ENCODE measurements at regions not wholly inside any gene's neighbourhood (a gene's known extent, or its start where the extent isn't known, plus 50 kb on each side); places are given as distances from the start of the nearest gene placed in this dataset.
"Not testable (repeated sequence)": the region's sequence is repeated elsewhere in the genome, so short reads cannot be mapped to it uniquely, and the experiment has no call there.

DNA sequence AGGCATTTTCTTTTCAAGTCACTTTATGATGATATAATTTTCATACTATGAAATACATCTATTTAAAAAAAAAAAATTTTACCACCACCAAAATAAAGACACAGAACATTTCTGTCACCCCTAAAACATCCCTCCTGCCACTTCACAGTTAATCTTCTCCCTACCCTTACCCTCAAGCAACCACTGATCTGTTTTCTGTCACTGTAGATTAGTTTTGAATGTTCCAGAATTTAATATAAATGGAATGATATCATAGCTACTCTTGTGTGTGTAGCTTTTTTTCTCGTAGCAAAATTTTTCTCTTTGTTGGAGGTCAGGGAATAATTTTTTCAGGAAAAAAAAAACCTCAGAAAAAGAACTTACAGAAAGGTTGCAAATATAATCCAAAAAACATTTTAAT, 152.7 kb downstream of the RHOU start:
- Mint-ChIP-seq H3K27ac (no peak overlapping the region), H3K9me3 (ENCODE audit: insufficient read depth) (no peaks in the 10 kb centered on the region), H3K4me3 (no peak overlapping the region), H3K36me3 (ENCODE audit: low read depth) (no peaks in the 10 kb centered on the region), H3K4me1 (ENCODE audit: low read depth) (peaks cover 22% of the 10 kb centered on the region), H3K27me3 (ENCODE audit: low read depth) (peaks cover 4% of the 10 kb centered on the region)
- CTCF ChIA-PET = no interaction called here
- POLR2A ChIA-PET = no interaction called here
- ATAC-seq = no peak
- DNase-seq = no peak

DNA sequence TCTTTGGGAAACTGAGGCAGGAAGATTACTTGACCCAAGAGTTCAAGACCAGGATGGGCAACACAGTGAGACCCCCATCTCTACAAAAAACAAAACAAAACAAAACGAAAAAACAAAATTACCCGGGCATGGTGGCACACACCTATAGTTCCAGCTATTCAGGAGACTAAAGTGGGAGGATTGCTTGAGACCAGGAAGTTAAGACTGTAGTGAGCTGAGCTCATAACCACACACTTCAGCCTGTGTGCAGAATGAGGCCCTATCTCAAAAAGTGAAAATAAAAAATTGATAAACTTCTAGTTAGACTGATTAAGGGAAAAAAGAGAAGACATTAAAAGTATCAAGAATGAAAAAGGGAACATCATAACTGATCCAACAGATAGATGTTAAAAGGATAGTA, 154.0 kb downstream of the RHOU start:
- Mint-ChIP-seq H3K36me3 (ENCODE audit: low read depth) (no peaks in the 10 kb centered on the region), H3K4me3 (no peak overlapping the region), H3K4me1 (ENCODE audit: low read depth) (peaks cover 22% of the 10 kb centered on the region), H3K27ac (no peak overlapping the region), H3K9me3 (ENCODE audit: insufficient read depth) (no peaks in the 10 kb centered on the region), H3K27me3 (ENCODE audit: low read depth) (peaks cover 4% of the 10 kb centered on the region)
- CTCF ChIA-PET = interaction anchor here (1.3 to 1.7 kb wide), 3 partner anchors 11 to 155 kb away, joined by 3 to 5 read pairs (median 4); partner anchors contain the start of gene RHOU
- POLR2A ChIA-PET = interaction anchor here (0.7 kb wide), 1 partner anchor 189 kb away, joined by 4 read pairs; no protein-coding TSS in a partner anchor
- ATAC-seq (no peak), DNase-seq (no peak)

DNA sequence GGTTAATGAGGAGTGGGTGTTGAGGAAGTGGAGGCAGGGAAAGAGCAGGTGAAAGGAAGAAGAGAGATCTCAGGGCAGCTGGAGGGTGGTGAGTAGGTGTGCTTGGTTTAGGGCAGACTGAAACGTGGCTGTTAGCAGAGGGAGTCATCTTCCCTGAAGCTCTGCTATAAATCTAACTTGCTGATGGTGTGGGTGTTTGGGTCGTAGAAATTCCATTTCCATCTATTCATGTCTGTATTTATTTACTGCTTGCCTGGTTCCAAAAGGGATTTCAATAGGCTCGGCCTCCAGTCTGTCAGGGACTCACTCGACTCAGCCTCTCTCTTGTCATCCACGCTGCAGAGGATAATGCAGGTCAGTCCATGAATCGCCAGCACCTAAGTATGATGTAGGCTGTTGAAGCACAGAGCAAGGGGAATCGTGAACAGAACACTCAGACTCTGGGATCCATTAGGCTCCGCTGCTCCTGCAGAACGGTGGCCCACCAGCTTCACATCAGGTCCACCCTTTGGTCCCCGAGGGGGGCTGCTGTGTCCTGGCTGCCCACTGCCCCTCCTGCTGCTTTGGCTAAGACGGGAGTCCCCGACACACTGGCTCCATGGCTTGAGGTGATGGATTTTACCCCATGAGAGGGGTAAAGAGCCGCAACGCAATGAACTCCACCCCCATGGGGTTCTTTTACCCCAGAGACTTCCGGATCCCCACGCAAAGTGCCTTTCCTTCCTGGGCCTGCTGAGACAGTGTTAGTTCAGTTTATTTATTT, 156.2 kb downstream of the RHOU start:
- Mint-ChIP-seq H3K27ac (no peak overlapping the region), H3K9me3 (ENCODE audit: insufficient read depth) (no peaks in the 10 kb centered on the region), H3K4me3 (no peak overlapping the region), H3K36me3 (ENCODE audit: low read depth) (no peaks in the 10 kb centered on the region), H3K4me1 (ENCODE audit: low read depth) (peaks cover 19% of the 10 kb centered on the region), H3K27me3 (ENCODE audit: low read depth) (peaks cover 4% of the 10 kb centered on the region)
- ATAC-seq (no peak), DNase-seq (no peak)
- ChIA-PET CTCF (interaction anchor here (0.9 to 1.7 kb wide), 2 partner anchors 9 to 227 kb away, joined by 3 to 5 read pairs; no protein-coding TSS in a partner anchor), POLR2A (no interaction called here)

DNA sequence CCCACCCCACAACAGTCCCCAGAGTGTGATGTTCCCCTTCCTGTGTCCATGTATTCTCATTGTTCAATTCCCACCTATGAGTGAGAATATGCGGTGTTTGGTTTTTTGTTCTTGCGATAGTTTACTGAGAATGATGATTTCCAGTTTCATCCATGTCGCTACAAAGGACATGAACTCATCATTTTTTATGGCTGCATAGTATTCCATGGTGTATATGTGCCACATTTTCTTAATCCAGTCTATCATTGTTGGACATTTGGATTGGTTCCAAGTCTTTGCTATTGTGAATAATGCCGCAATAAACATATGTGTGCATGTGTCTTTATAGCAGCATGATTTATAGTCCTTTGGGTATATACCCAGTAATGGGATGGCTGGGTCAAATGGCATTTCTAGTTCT, 156.9 kb downstream of the RHOU start:
- ATAC-seq; H3K9me3 Mint-ChIP-seq (ENCODE audit: insufficient read depth); H3K27ac Mint-ChIP-seq; DNase-seq; H3K36me3 Mint-ChIP-seq (ENCODE audit: low read depth); H3K4me3 Mint-ChIP-seq; H3K27me3 Mint-ChIP-seq (ENCODE audit: low read depth); POLR2A ChIA-PET; CTCF ChIA-PET: not testable (repeated sequence)
- H3K4me1 Mint-ChIP-seq (ENCODE audit: low read depth) = peaks cover 19% of the 10 kb centered on the region

DNA sequence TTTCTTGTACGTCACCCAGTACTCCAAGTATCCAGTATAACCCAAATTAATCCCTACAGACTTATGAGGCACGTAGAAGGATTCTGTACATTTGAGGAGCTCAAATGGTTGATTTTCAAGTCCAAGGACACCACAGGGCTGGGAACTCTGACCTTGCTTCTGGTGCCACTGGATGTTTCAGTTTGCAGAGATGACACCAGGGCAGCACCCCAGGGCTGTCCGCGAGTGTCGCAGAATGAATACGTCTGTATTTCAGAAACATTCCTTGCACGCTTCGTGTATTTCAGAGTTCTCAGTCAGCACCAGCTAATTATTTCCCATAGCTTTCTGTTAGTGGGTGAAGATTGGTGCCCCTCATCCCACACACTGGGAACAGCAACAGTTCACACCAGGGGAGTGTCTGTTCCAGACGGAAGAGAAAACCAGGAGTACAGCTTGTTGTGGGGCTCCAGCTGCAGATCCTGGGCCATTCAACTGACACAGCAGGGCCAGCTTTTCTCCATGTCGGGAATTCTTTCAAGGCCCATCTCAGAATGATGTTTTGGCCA, 159.2 kb downstream of the RHOU start:
- ChIA-PET CTCF (no interaction called here), POLR2A (no interaction called here)
- Mint-ChIP-seq H3K27ac (no peak overlapping the region), H3K9me3 (ENCODE audit: insufficient read depth) (no peaks in the 10 kb centered on the region), H3K4me1 (ENCODE audit: low read depth) (peaks cover 14% of the 10 kb centered on the region), H3K36me3 (ENCODE audit: low read depth) (no peaks in the 10 kb centered on the region), H3K27me3 (ENCODE audit: low read depth) (peaks cover 3% of the 10 kb centered on the region), H3K4me3 (no peak overlapping the region)
- DNase-seq (no peak), ATAC-seq (no peak)

DNA sequence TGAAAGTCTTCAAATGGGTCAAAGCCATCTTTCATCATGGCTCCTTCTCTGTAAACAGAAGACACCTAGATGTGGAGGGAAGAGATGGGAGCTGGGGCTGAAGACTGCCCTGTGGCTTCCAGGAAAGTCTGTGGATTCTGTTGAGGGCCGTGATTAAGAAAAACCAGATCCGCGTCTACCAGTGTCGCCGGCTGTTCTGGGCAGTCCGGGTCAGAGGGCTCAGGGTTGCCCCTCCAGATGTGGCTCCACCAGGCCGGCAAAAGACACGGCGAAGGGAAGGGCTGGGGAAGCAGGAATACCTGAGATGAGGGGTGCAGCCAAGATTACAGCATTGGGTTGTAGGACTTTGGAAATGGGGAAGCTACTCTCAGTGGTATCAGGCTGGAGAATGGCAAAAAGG, 162.6 kb downstream of the RHOU start:
- ChIA-PET POLR2A (no interaction called here), CTCF (no interaction called here)
- Mint-ChIP-seq H3K27me3 (ENCODE audit: low read depth) (peaks cover 4% of the 10 kb centered on the region), H3K36me3 (ENCODE audit: low read depth) (no peaks in the 10 kb centered on the region), H3K4me1 (ENCODE audit: low read depth) (no peaks in the 10 kb centered on the region), H3K9me3 (ENCODE audit: insufficient read depth) (no peaks in the 10 kb centered on the region), H3K4me3 (no peak overlapping the region), H3K27ac (no peak overlapping the region)
- no peak for ATAC-seq
- no peak for DNase-seq

DNA sequence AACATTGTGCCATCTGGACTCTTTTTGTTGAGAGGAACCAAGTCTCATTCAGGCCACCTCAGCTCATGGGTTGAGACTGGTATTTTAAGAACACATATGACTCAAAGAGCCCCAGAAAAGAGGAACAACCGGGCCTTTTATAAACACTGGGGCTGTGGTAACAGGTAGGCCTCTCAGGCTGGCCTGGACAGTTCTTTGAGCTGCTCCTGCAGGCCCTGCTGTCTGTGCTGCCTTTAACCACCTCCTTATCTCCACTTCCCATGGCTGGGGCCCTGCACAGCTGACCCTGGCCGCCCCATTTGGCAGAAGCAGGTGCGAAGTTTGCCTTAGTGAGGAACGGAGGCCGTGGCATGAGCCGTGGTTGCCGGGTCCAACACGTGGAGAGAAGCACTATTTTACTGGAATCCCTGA, 163.3 kb downstream of the RHOU start:
- Mint-ChIP-seq H3K27me3 (ENCODE audit: low read depth) (peaks cover 4% of the 10 kb centered on the region), H3K27ac (no peak overlapping the region), H3K4me1 (ENCODE audit: low read depth) (peaks cover 2% of the 10 kb centered on the region), H3K36me3 (ENCODE audit: low read depth) (no peaks in the 10 kb centered on the region), H3K9me3 (ENCODE audit: insufficient read depth) (no peaks in the 10 kb centered on the region), H3K4me3 (no peak overlapping the region)
- ATAC-seq (no peak), DNase-seq (no peak)
- CTCF ChIA-PET = no interaction called here
- POLR2A ChIA-PET = no interaction called here

DNA sequence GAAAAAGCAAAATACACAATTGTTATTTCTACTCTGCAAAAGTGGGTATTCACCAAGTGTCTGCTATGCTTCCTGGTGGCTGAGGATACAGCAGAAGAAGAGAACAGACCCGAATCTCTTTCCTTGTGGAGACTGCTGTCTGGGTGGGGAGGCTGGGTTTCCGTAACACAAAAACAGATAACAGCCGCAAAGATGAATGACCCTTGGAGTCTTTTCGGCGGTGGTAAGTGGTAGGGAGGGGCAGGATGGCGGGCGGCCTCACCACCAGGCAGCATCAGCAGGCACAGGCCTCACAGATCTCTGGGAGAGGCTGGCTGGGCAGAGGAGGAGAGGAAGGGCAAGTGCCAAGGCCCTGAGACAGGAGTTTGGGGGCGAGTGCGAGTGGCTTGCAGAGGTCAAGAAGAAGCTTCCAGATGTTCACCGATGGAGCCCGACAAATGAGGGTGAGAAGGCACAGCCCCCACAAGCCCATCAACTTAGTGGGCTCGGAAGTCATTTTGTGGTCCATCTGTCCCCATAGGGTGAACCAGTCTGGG, 164.2 kb downstream of the RHOU start:
- H3K36me3 Mint-ChIP-seq (ENCODE audit: low read depth) = no peaks in the 10 kb centered on the region
- DNase-seq (no peak), ATAC-seq (no peak)
- peaks cover 5% of the 10 kb centered on the region for H3K4me1 Mint-ChIP-seq (ENCODE audit: low read depth)
- peaks cover 4% of the 10 kb centered on the region for H3K27me3 Mint-ChIP-seq (ENCODE audit: low read depth)
- no peaks in the 10 kb centered on the region for H3K9me3 Mint-ChIP-seq (ENCODE audit: insufficient read depth)
- no peak overlapping the region for H3K27ac Mint-ChIP-seq
- POLR2A ChIA-PET = no interaction called here
- no peak overlapping the region for H3K4me3 Mint-ChIP-seq
- CTCF ChIA-PET = no interaction called here

DNA sequence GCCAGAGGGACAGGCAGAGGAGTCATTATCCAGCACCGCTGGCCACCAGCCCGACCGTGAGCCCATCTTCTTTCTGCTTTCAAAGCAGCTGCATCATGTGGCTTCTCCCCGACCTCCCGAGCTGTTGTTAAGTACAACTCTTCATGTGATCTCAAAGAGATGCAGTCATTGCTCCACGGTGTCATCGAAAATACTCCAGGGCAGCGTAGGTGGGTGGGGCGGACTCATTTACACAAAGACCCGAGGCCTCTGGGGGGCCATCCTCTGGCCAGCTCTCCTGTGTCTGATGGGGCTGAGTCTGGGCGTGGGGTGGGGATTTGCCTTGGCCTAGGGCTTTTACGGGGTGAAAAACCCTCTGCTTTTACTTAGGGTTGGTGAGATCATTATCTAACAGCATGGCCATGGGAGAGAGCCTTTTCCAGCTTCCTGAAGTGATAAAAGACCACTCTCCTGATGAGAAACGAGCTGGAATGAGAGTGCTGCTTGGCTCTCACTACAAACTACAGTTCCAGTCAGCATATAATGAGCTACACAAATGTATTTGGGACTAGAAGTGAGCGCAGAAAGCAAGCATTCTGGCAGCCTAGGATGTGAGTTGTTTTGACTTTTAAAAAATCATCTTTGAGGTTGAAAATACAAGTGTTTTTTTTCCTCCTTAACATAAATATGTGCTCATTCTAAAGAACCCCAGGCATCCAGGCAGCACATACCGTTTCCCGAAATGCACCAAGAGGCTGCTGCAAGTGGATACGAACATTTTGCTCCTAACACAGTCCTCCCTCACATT, 165.0 kb downstream of the RHOU start:
- Mint-ChIP-seq H3K9me3 (ENCODE audit: insufficient read depth) (no peaks in the 10 kb centered on the region), H3K36me3 (ENCODE audit: low read depth) (no peaks in the 10 kb centered on the region), H3K27ac (no peak overlapping the region), H3K27me3 (ENCODE audit: low read depth) (peaks cover 7% of the 10 kb centered on the region), H3K4me3 (no peak overlapping the region), H3K4me1 (ENCODE audit: low read depth) (peaks cover 5% of the 10 kb centered on the region)
- no peak for ATAC-seq
- ChIA-PET CTCF (interaction anchor here (1.5 kb wide), 1 partner anchor 10 kb away, joined by 5 read pairs; no protein-coding TSS in a partner anchor), POLR2A (no interaction called here)
- no peak for DNase-seq

DNA sequence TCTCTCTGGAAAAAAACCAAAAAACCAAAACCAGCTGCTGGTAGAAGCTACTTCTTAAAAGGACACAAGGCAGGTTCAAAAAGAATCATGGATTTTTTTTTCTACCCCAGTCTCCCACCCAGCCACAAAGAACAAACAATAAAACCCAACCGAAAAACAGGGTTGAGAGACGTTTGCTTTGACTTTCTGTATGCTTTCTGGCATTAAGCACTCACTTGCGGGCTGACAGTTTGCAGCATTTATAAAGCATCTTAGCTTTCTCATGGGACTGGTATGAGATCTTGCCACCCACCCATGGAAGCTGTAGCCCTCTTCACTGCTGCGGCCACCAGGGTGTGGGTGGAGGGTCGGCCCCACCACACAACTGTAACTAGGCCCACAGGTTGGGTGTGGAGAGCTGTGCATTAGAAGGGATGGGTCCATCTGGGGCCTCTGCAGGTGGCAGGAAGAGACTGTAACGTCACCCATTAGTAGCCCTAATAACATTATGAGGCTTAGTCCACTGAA, 165.7 kb downstream of the RHOU start:
- DNase-seq (no peak), ATAC-seq (no peak)
- ChIA-PET CTCF (interaction anchor here (1.0 to 1.5 kb wide), 2 partner anchors 11 to 13 kb away, joined by 3 to 5 read pairs; no protein-coding TSS in a partner anchor), POLR2A (no interaction called here)
- Mint-ChIP-seq H3K4me3 (no peak overlapping the region), H3K36me3 (ENCODE audit: low read depth) (no peaks in the 10 kb centered on the region), H3K9me3 (ENCODE audit: insufficient read depth) (no peaks in the 10 kb centered on the region), H3K27ac (no peak overlapping the region), H3K27me3 (ENCODE audit: low read depth) (peaks cover 7% of the 10 kb centered on the region), H3K4me1 (ENCODE audit: low read depth) (peaks cover 5% of the 10 kb centered on the region)

DNA sequence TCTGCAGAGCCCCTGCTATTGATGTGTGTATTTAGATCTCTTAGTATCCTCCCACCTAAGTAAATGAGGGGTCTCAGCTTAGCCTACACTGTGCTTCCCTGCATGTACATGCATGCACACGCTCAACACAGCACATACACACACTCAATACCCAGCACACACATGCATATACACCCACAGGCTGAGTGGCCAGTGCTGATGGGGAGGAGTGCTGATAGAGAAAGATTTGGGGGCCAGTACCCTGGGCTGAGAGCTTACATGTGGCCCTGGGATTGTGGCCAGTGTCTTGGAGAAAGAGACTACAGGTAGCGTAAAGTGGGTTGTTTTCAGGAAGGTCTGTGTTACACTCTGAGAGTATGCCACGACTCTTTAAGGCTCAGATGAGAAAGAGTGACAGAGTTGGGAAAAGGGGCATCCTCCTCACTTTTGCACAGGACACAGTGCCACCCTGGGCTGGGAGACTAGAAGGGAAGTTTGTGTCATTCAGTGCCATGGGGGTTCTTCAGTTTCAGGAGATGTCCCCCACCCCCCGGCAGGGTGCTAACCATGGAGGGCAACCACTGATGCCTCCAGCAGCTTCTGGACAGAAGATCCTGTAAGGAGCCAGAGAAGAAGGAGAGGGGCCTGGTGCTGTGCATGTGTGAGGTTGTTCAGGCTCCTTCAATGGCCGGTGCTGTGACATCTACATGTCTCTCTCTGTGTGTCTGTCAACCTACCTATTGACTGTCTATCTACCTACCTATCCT, 166.8 kb downstream of the RHOU start:
- CTCF ChIA-PET = interaction anchor here (1.0 kb wide), 1 partner anchor 12 kb away, joined by 3 read pairs; no protein-coding TSS in a partner anchor
- Mint-ChIP-seq H3K36me3 (ENCODE audit: low read depth) (no peaks in the 10 kb centered on the region), H3K9me3 (ENCODE audit: insufficient read depth) (no peaks in the 10 kb centered on the region), H3K4me1 (ENCODE audit: low read depth) (peaks cover 5% of the 10 kb centered on the region), H3K4me3 (no peak overlapping the region), H3K27ac (no peak overlapping the region), H3K27me3 (ENCODE audit: low read depth) (peaks cover 9% of the 10 kb centered on the region)
- DNase-seq = no peak
- no peak for ATAC-seq
- POLR2A ChIA-PET = interaction anchor here (0.7 kb wide), 1 partner anchor 133 kb away, joined by 3 read pairs; no protein-coding TSS in a partner anchor
